Epithelial cell of proximal tubule (primary cell): ENCODE measurements at regions not wholly inside any gene's neighbourhood (a gene's known extent, or its start where the extent isn't known, plus 50 kb on each side); places are given as distances from the start of the nearest gene placed in this dataset.

ENCODE experiments used
- DNase-seq: peaks from one replicate; pipeline ENCODE4 v3.0.0-alpha.2; 2011; ENCODE audit warnings: low read depth
- H3K4me3 ChIP-seq: 2 replicates; pipeline ENCODE4 v1.5.1; 2011; ENCODE audit warnings: low read depth, mild to moderate bottlenecking, low read length
- CTCF ChIP-seq: conservative IDR thresholded peaks from 2 replicates; pipeline ENCODE4 v1.5.1; 2012; ENCODE audit warnings: low read depth, mild to moderate bottlenecking, low read length

GRCh38 chr1:61517345-61517744 lies 207.6 kb downstream of the TM2D1 start:
- no peak overlapping the region for H3K4me3 ChIP-seq
- DNase-seq = no peak
- TF ChIP-seq CTCF = no peak

- no peak for TF ChIP-seq CTCF
- H3K4me3 ChIP-seq = no peak overlapping the region
- DNase-seq = no peak
Observed at GRCh38 chr1:61515096-61515495, 209.8 kb downstream of the TM2D1 start.
